ENCODE measurements at regions not wholly inside any gene's neighbourhood (a gene's known extent, or its start where the extent isn't known, plus 50 kb on each side); places are given as distances from the start of the nearest gene placed in this dataset.
A peak's percentile ranks its signal among the peaks of the same experiment; 100 is the strongest.

DNA sequence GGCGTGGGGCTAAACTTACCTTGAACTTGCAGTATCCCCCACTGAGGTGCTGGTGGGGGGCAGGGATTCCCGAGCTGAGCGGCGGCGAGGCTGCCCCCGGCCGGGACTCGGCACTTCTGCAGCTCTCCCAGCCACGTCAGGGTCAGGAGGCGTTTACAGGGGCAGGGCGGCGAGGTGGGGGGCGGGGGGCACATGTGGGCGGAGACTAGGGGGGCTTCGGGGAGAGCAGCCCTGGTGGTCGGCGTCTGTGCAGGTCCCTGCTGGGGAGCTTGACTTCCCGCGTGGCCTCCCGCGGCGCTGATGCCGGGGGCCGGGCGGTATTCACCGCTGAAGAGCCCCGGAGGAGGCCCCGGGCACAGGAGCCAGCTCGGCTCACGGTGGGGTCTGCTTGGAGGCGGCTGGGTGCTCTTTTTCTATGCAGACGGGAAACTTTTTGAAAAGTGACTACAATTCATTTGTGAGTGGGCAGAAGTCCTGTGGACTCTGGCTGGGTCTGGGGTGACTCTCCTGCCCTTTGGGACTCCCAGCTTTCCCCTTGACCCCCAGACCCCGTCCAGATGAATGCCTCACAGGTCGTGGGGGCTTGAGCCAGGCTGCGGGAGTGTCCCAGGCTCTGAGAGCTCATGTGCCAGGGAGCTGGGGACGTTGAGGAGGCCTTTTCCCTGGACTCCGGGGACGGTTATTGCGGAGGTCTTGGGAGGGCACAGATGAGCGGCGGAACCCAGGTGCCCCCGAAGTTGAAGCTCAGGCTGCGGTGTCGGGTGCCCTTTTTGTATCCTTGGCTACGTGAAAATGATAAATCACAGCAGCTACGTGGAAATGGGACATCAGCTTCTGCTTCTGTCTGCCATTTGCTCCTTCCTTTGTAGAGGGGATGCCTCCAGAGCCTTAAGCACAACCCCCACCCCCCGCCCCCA is 75.9 kb upstream of the GATA5 start:
- Histone ChIP-seq H3K4me1 (peaks cover 9 to 28% (median 16%) of the 10 kb centered on the region in 3 donors), H3K9me3 (no peaks in the 10 kb centered on the region), H3K4me3 (peak overlapping the region in 3 of 4 donors; percentile 36 to 65 (median 46)), H3K27me3 (peaks cover 9 to 98% (median 21%) of the 10 kb centered on the region in 4 donors), H3K27ac (peak overlapping the region in 3 of 4 donors; percentile 68 to 81 (median 80)), H3K36me3 (no peaks in the 10 kb centered on the region)
- intact Hi-C loops (cut with DNase I), result no loop called here
- TF ChIP-seq POLR2A (IDR thresholded peaks at IDR 0.05), result no peak
- TF ChIP-seq, protein P1, sequence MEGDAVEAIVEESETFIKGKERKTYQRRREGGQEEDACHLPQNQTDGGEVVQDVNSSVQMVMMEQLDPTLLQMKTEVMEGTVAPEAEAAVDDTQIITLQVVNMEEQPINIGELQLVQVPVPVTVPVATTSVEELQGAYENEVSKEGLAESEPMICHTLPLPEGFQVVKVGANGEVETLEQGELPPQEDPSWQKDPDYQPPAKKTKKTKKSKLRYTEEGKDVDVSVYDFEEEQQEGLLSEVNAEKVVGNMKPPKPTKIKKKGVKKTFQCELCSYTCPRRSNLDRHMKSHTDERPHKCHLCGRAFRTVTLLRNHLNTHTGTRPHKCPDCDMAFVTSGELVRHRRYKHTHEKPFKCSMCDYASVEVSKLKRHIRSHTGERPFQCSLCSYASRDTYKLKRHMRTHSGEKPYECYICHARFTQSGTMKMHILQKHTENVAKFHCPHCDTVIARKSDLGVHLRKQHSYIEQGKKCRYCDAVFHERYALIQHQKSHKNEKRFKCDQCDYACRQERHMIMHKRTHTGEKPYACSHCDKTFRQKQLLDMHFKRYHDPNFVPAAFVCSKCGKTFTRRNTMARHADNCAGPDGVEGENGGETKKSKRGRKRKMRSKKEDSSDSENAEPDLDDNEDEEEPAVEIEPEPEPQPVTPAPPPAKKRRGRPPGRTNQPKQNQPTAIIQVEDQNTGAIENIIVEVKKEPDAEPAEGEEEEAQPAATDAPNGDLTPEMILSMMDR (IDR thresholded peaks at IDR 0.05), result no peak
- 46% methylated on average over 12 of the region's 47 CpGs; no CpG with 5 or more reads in 1 of the 2 donors for whole genome bisulfite sequencing, 2 donors
- no peak for DNase-seq

DNA sequence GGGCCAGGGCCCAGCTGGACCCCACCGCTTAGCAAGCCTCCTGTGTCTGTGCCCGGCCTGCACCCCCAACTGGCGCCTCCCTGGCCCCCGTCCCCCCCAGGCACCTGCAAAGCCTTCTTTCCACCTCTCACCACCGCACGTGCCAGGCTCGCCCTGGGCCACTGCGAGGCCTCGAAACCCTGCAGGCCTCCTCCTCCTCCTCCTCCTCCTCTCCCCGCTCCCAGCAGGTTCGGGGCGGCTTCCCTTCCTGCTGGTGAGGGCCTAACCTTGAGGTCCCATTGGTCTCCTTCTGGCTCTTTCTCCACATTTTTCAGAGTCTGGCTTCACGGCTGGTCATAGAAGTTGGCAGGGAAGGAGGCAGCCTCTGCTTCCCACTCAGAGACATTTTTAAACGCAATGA is 76.8 kb upstream of the GATA5 start:
- Histone ChIP-seq H3K27me3 (peaks cover 9 to 100% (median 21%) of the 10 kb centered on the region in 4 donors), H3K27ac (peak overlapping the region in 2 of 4 donors; percentile 28 to 39)

DNA sequence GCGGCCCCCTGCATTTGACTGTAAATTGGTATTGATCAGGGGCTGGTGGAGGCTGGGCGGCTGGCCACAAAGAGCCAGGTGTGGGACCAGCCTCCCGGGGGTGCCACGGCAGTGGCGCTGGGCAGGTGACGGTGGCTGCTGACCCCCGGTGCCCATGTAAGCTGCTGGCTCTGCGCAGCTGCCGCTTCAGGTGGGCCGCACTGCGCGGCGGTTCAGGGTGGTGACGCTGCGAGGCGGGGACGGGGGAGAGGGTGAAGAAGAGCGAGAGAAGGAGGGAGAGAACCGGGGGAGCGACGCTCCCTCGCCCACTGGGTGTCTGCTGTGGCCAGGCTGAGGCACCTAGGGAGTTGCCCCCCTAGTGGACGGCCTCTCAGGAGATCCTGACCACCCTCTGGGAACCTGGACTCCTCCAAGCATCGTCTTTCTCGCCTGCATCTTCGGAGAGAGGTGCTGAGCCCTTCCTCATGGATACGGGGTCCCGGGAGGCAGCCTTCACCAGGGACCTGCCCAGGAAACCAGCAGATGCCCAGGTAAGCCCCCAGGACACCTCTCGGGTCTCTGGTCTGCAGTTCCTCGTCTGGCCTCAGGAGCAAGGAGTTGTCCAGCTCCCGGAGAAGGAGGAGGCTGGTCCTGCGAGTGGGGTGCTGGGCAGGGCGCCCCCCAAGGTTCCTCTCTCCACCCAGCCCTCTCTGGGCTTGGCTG is 77.5 kb upstream of the GATA5 start:
- intact Hi-C loops (cut with DNase I), result no loop called here
- 75 to 91% methylated on average over 14 of the region's 33 CpGs for WGBS, 2 donors
- no peak overlapping the region for H3K4me3 ChIP-seq
- TF ChIP-seq POLR2A (IDR thresholded peaks at IDR 0.05), result no peak
- TF ChIP-seq, protein P1 (IDR thresholded peaks at IDR 0.05), result no peak
- H3K4me1 ChIP-seq, result peaks cover 9 to 37% (median 16%) of the 10 kb centered on the region in 3 donors
- H3K36me3 ChIP-seq, result no peaks in the 10 kb centered on the region
- H3K9me3 ChIP-seq, result no peaks in the 10 kb centered on the region
- no peak for DNase-seq
- peak overlapping the region in 1 of 4 donors; percentile 28 for H3K27ac ChIP-seq
- peaks cover 9 to 100% (median 21%) of the 10 kb centered on the region in 4 donors for H3K27me3 ChIP-seq

More for the DNA sequence above, 76.8 kb upstream of the GATA5 start:
- H3K36me3 ChIP-seq, result no peaks in the 10 kb centered on the region
- 68 to 71% methylated on average over 6 to 11 of the region's 14 CpGs for WGBS, 2 donors
- H3K4me1 ChIP-seq, result peaks cover 9 to 30% (median 16%) of the 10 kb centered on the region in 3 donors
- no peak overlapping the region for H3K4me3 ChIP-seq
- no peak for DNase-seq
- H3K9me3 ChIP-seq, result no peaks in the 10 kb centered on the region
- TF ChIP-seq, protein P1 (IDR thresholded peaks at IDR 0.05), result no peak
- TF ChIP-seq POLR2A (IDR thresholded peaks at IDR 0.05), result no peak
- intact Hi-C loops (cut with DNase I), result no loop called here

DNA sequence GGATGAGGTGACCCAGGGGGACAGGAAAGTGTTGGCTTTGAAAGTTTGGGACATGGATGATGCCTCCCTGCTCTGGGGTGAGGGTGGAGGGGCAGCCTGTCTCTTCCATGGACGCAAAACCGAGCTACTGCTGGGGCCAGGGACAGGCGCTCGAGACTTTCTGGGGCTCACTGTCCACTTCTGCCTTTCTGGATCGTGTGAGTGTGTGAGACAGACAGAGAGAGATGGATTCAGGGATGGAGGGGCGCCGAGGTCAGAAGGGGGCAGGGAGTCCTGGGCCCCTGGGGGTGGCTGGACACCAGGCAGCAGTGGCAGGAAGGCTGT is 78.0 kb upstream of the GATA5 start:
- 60% methylated on average over 2 of the region's 7 CpGs; no CpG with 5 or more reads in 1 of the 2 donors for WGBS, 2 donors
- peaks cover 9 to 39% (median 16%) of the 10 kb centered on the region in 3 donors for H3K4me1 ChIP-seq
- no peaks in the 10 kb centered on the region for H3K36me3 ChIP-seq
- intact Hi-C loops (cut with DNase I), result no loop called here
- H3K9me3 ChIP-seq, result no peaks in the 10 kb centered on the region
- no peak for DNase-seq
- TF ChIP-seq POLR2A (IDR thresholded peaks at IDR 0.05), result no peak
- TF ChIP-seq, protein P1 (IDR thresholded peaks at IDR 0.05), result no peak
- H3K27me3 ChIP-seq, result peaks cover 9 to 100% (median 21%) of the 10 kb centered on the region in 4 donors
- H3K4me3 ChIP-seq, result peak overlapping the region in 1 of 4 donors; percentile 12
- H3K27ac ChIP-seq, result peak overlapping the region in 1 of 4 donors; percentile 22

Data from esophagus squamous epithelium (tissue), 5 donors.